CD14-positive monocyte (primary cell): ENCODE measurements at regions not wholly inside any gene's neighbourhood (a gene's known extent, or its start where the extent isn't known, plus 50 kb on each side); places are given as distances from the start of the nearest gene placed in this dataset.

ENCODE experiments used
- DNase-seq, 3 donors: peaks; one replicate each; pipeline ENCODE4 v3.0.0-alpha.2; 2011 to 2022
- H2AFZ ChIP-seq: 2 replicates; pipeline ENCODE4 v1.6.0; 2012; ENCODE audit warnings: mild to moderate bottlenecking, low read depth, low read length, inconsistent platforms; ENCODE audit not compliant: insufficient read depth, poor library complexity, severe bottlenecking
- H3K27ac ChIP-seq, 2 donors: 1 replicate in 1 of 2; 2 replicates in 1 of 2; pipeline ENCODE4 v1.5.1; 2012 to 2013; ENCODE audit warnings: low read length in 2 of 2, control low read depth in 1 of 2, inconsistent platforms in 1 of 2, low read depth in 1 of 2, mild to moderate bottlenecking in 1 of 2
- H3K27me3 ChIP-seq, 2 donors: one replicate each; pipeline versions ENCODE4 v1.6.0 to v1.6.1; 2011 to 2013; ENCODE audit warnings: low read length in 2 of 2; ENCODE audit not compliant: control insufficient read depth in 2 of 2, insufficient read depth in 2 of 2
- H3K36me3 ChIP-seq, 2 donors: replicated peaks in 1 of 2; 1 replicate in 1 of 2; 2 replicates in 1 of 2; pipeline versions ENCODE4 v1.5.1 to v1.6.1; 2012 to 2013; ENCODE audit warnings: low read length in 2 of 2, control low read depth in 1 of 2, inconsistent platforms in 1 of 2, mild to moderate bottlenecking in 1 of 2; ENCODE audit not compliant: insufficient read depth in 2 of 2, control insufficient read depth in 1 of 2
- H3K4me1 ChIP-seq, 2 donors: 1 replicate in 1 of 2; 2 replicates in 1 of 2; pipeline versions ENCODE4 v1.5.1 to v1.6.1; 2012 to 2013; ENCODE audit warnings: low read length in 2 of 2, control low read depth in 1 of 2, inconsistent platforms in 1 of 2, mild to moderate bottlenecking in 1 of 2, moderate library complexity in 1 of 2; ENCODE audit not compliant: insufficient read depth in 2 of 2, control insufficient read depth in 1 of 2
- H3K4me2 ChIP-seq: replicated peaks from 2 replicates; pipeline ENCODE3; 2012; ENCODE audit warnings: low read length, moderate library complexity, mild to moderate bottlenecking; ENCODE audit not compliant: poor library complexity, severe bottlenecking; ENCODE audit errors: extremely low read depth
- H3K4me3 ChIP-seq, 3 experiments: fragments of 200-600 bp in 1 of 3; sonication (generic) in 1 of 3; replicated peaks in 1 of 3; 1 replicate in 2 of 3; 2 replicates in 1 of 3; pipeline ENCODE4 v1.5.1; 2011 to 2013; ENCODE audit warnings: low read length in 3 of 3, mild to moderate bottlenecking in 3 of 3, control low read depth in 2 of 3, low read depth in 2 of 3, inconsistent platforms in 1 of 3, moderate library complexity in 1 of 3
- H3K79me2 ChIP-seq: 2 replicates; pipeline ENCODE4 v1.6.0; 2012; ENCODE audit warnings: mild to moderate bottlenecking, control low read depth, inconsistent platforms, low read length, moderate library complexity; ENCODE audit not compliant: insufficient read depth
- H3K9ac ChIP-seq: 2 replicates; pipeline ENCODE4 v1.6.0; 2017; ENCODE audit warnings: low read length, mild to moderate bottlenecking; ENCODE audit not compliant: insufficient read depth, poor library complexity, severe bottlenecking
- H3K9me3 ChIP-seq, 2 donors: replicated peaks in 1 of 2; 1 replicate in 1 of 2; 2 replicates in 1 of 2; pipeline versions ENCODE4 v1.5.1 to v1.6.1; 2012 to 2013; ENCODE audit warnings: low read length in 2 of 2, control low read depth in 1 of 2; ENCODE audit not compliant: control insufficient read depth in 1 of 2, insufficient read depth in 1 of 2
- H4K20me1 ChIP-seq: 2 replicates; pipeline ENCODE4 v1.6.0; 2012; ENCODE audit warnings: mild to moderate bottlenecking, low read length, control low read depth, moderate library complexity; ENCODE audit not compliant: insufficient read depth
- H3K27ac Mint-ChIP-seq, 7 donors: one replicate each; pipeline ENCODE4 v1.8.0; 2020; ENCODE audit warnings: mild to moderate bottlenecking in 7 of 7, mixed read lengths in 7 of 7, moderate library complexity in 6 of 7, inconsistent platforms in 2 of 7
- H3K27me3 Mint-ChIP-seq, 3 donors: one replicate each; pipeline ENCODE4 v1.8.0; 2021 to 2022; ENCODE audit warnings: low read depth in 3 of 3, mild to moderate bottlenecking in 3 of 3, mixed read lengths in 3 of 3, moderate library complexity in 3 of 3, inconsistent platforms in 1 of 3
- H3K36me3 Mint-ChIP-seq, 2 donors: one replicate each; pipeline ENCODE4 v1.8.0; 2020; ENCODE audit warnings: mixed read lengths in 2 of 2, inconsistent platforms in 1 of 2, mild to moderate bottlenecking in 1 of 2
- H3K4me1 Mint-ChIP-seq: one replicate; pipeline ENCODE4 v1.8.0; 2020; ENCODE audit warnings: mild to moderate bottlenecking, mixed read lengths
- H3K4me3 Mint-ChIP-seq, 2 donors: one replicate each; pipeline ENCODE4 v1.8.0; 2020; ENCODE audit warnings: mild to moderate bottlenecking in 2 of 2, mixed read lengths in 2 of 2, moderate library complexity in 1 of 2
- H3K9me3 Mint-ChIP-seq, 7 donors: one replicate each; pipeline ENCODE4 v1.8.0; 2020 to 2022; ENCODE audit warnings: mixed read lengths in 7 of 7, mild to moderate bottlenecking in 6 of 7, moderate library complexity in 6 of 7, inconsistent platforms in 2 of 7
- WGBS: methylation state at CpG from one replicate; pipeline ENCODE4 v1.1.5; 2013; ENCODE audit warnings: missing lambda C conversion rate; ENCODE audit not compliant: insufficient coverage; 5-methylcytosine and 5-hydroxymethylcytosine counted together
- intact Hi-C, 2 donors: fragments of 100-400 bp; cut with micrococcal nuclease; formaldehyde crosslinking; loops; one replicate each; pipeline versions ENCODE4 v1.15.0 to v1.15.1; 2023
- TF ChIP-seq, protein P1 (sequence below): fragments of 200-600 bp; IDR thresholded peaks from one replicate; pipeline ENCODE4 v1.8.0; 2022; ENCODE audit warnings: antibody characterized with exemption, mild to moderate bottlenecking

DNA sequence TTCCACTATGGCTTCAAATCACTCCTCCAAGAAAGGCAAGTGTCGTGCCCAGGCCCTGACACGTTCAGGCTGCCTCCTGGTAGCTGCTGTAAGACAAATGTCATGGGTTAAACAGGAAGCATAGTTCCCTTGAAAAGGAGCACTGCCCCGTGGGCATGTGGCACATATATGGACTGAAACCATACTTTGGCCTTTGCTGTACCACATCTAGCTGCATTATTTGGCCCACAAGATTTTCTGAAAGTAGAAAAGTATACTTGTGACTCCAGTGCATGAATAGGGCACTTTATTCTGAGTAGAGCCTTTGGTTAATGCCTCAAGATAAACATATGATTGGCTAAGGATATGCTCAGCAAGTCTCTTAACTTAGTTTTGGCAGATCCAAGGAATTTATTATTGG lies 218.7 kb upstream of the EGLN3 start:
- DNase-seq = no peak
- Mint-ChIP-seq H3K9me3 (peaks cover 0 to 1% (median 0%) of the 10 kb centered on the region in 7 donors), H3K27me3 (peaks cover 6 to 18% (median 14%) of the 10 kb centered on the region in 3 donors), H3K4me1 (no peaks in the 10 kb centered on the region), H3K36me3 (no peaks in the 10 kb centered on the region), H3K27ac (no peak overlapping the region), H3K4me3 (no peak overlapping the region)
- Histone ChIP-seq H3K27me3 (peaks cover 7 to 11% of the 10 kb centered on the region in 2 donors), H2AFZ (no peak overlapping the region), H3K4me1 (no peaks in the 10 kb centered on the region), H3K4me2 (no peak overlapping the region), H3K9ac (no peak overlapping the region), H3K79me2 (no peaks in the 10 kb centered on the region), H4K20me1 (no peaks in the 10 kb centered on the region), H3K27ac (no peak overlapping the region), H3K4me3 (no peak overlapping the region), H3K9me3 (no peaks in the 10 kb centered on the region), H3K36me3 (no peaks in the 10 kb centered on the region)
- intact Hi-C loops = no loop called here
- 80% methylated on average over 1 of the region's 3 CpGs for WGBS
- TF ChIP-seq, protein P1, sequence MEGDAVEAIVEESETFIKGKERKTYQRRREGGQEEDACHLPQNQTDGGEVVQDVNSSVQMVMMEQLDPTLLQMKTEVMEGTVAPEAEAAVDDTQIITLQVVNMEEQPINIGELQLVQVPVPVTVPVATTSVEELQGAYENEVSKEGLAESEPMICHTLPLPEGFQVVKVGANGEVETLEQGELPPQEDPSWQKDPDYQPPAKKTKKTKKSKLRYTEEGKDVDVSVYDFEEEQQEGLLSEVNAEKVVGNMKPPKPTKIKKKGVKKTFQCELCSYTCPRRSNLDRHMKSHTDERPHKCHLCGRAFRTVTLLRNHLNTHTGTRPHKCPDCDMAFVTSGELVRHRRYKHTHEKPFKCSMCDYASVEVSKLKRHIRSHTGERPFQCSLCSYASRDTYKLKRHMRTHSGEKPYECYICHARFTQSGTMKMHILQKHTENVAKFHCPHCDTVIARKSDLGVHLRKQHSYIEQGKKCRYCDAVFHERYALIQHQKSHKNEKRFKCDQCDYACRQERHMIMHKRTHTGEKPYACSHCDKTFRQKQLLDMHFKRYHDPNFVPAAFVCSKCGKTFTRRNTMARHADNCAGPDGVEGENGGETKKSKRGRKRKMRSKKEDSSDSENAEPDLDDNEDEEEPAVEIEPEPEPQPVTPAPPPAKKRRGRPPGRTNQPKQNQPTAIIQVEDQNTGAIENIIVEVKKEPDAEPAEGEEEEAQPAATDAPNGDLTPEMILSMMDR = no peak

DNA sequence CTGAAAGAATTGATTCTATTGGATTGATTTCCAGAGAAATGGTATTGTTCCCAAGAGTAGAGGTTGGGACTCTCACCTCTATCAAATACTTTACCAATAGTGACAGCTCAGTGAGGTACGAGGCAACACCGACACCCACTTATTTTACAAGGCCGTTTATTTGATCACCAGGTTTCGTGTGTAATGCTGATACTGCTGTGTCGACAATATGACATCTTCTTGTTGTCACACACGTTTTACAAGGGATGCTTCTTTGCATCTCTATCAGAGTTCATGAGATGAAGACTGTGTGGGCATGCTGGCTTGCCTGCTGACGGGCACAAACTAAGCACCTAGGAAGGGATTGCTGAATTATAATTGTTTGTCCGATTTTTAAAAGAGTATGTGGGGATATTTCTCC lies 217.8 kb upstream of the EGLN3 start:
- 83% methylated on average over 4 of the region's 8 CpGs for WGBS
- Histone ChIP-seq H3K4me2 (no peak overlapping the region), H2AFZ (no peak overlapping the region), H3K27me3 (peaks cover 4 to 13% of the 10 kb centered on the region in 2 donors), H3K27ac (no peak overlapping the region), H3K36me3 (no peaks in the 10 kb centered on the region), H3K9me3 (no peaks in the 10 kb centered on the region), H3K79me2 (no peaks in the 10 kb centered on the region), H4K20me1 (no peaks in the 10 kb centered on the region), H3K4me1 (no peaks in the 10 kb centered on the region), H3K4me3 (no peak overlapping the region), H3K9ac (no peak overlapping the region)
- TF ChIP-seq, protein P1 = no peak
- DNase-seq = no peak
- no peak overlapping the region for H3K27ac Mint-ChIP-seq
- H3K4me1 Mint-ChIP-seq = no peaks in the 10 kb centered on the region
- no peak overlapping the region for H3K4me3 Mint-ChIP-seq
- peaks cover 0 to 1% (median 0%) of the 10 kb centered on the region in 7 donors for H3K9me3 Mint-ChIP-seq
- peaks cover 5 to 19% (median 14%) of the 10 kb centered on the region in 3 donors for H3K27me3 Mint-ChIP-seq
- no peaks in the 10 kb centered on the region for H3K36me3 Mint-ChIP-seq
- intact Hi-C loops = no loop called here
